A549 (cell line): ENCODE measurements at regions not wholly inside any gene's neighbourhood (a gene's known extent, or its start where the extent isn't known, plus 50 kb on each side); places are given as distances from the start of the nearest gene placed in this dataset.

Experiments
- CHD2 ChIP-seq: fragments of 150-350 bp; IDR thresholded peaks from 2 replicates; pipeline ENCODE4 v1.6.1; 2014; ENCODE audit warnings: low read length; ENCODE audit not compliant: partially characterized antibody
- ESRRA ChIP-seq: fragments of 150-350 bp; IDR thresholded peaks from 2 replicates; pipeline ENCODE4 v1.6.1; 2014; ENCODE audit warnings: mild to moderate bottlenecking, low read length, borderline replicate concordance
- KDM5A ChIP-seq: fragments of 200-600 bp; sonication (generic); IDR thresholded peaks from 2 replicates; pipeline ENCODE4 v1.6.1; 2016; ENCODE audit warnings: antibody characterized with exemption, mild to moderate bottlenecking
- POLR2A ChIP-seq: IDR thresholded peaks from 2 replicates; pipeline ENCODE4 v1.6.1; 2012; ENCODE audit warnings: mild to moderate bottlenecking, low read length
- RAD21 ChIP-seq, 2 experiments: fragments of >200 bp in 1 of 2; sonication (Bioruptor Twin) in 1 of 2; formaldehyde crosslinking in 1 of 2; IDR thresholded peaks in 1 of 2; conservative IDR thresholded peaks in 1 of 2; 2 replicates in 1 of 2; 3 replicates in 1 of 2; pipeline ENCODE4 v1.6.1; 2012 to 2018; ENCODE audit warnings: inconsistent platforms in 1 of 2
- RFX5 ChIP-seq: fragments of 450-650 bp; IDR thresholded peaks from 2 replicates; pipeline ENCODE4 v1.7.1; 2014; ENCODE audit warnings: antibody characterized with exemption, mild to moderate bottlenecking, moderate library complexity
- SMC3 ChIP-seq: fragments of >200 bp; sonication (Bioruptor Twin); formaldehyde crosslinking; IDR thresholded peaks from 3 replicates; pipeline ENCODE4 v1.6.1; 2018; ENCODE audit warnings: inconsistent platforms
- ZNF302 ChIP-seq: fragments of 250-450 bp; sonication (Bioruptor Pico); IDR thresholded peaks from 2 replicates; pipeline ENCODE4 v1.9.0; 2021; ENCODE audit warnings: inconsistent platforms, mild to moderate bottlenecking, moderate library complexity
- TF ChIP-seq, protein P1 (sequence below): fragments of >200 bp; sonication (Bioruptor Twin); formaldehyde crosslinking; IDR thresholded peaks from 3 replicates; pipeline ENCODE4 v1.5.1; 2016
- TF ChIP-seq, protein P2 (sequence below): fragments of 200-600 bp; sonication (generic); IDR thresholded peaks from 2 replicates; pipeline ENCODE4 v1.6.1; 2016; ENCODE audit warnings: antibody characterized with exemption, mild to moderate bottlenecking, moderate library complexity
- TF ChIP-seq, protein P3 (sequence below): fragments of 150-350 bp; IDR thresholded peaks from 2 replicates; pipeline ENCODE4 v1.6.1; 2014; ENCODE audit warnings: low read depth, mild to moderate bottlenecking, low read length

DNA sequence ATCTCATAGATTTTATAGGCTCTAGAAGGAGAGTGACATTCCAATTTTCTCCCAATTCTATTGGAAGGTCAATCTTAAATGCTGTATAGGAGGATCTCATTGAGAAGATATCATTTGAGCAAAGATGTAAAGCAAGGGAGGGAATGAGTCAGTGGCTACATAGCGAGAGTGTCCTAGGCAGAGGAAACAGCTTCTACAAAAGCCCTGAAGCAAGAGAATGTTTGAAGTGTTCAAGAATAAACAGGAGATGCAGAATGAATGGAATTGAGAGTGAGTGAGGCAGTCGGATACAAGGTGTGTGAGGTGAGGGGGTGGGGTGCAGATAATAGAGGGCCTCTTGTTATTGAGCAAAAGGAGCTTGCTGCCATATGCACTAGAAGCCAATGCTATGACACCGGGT is 545.9 kb downstream of the IGSF11 start:
- TF ChIP-seq, protein P1, sequence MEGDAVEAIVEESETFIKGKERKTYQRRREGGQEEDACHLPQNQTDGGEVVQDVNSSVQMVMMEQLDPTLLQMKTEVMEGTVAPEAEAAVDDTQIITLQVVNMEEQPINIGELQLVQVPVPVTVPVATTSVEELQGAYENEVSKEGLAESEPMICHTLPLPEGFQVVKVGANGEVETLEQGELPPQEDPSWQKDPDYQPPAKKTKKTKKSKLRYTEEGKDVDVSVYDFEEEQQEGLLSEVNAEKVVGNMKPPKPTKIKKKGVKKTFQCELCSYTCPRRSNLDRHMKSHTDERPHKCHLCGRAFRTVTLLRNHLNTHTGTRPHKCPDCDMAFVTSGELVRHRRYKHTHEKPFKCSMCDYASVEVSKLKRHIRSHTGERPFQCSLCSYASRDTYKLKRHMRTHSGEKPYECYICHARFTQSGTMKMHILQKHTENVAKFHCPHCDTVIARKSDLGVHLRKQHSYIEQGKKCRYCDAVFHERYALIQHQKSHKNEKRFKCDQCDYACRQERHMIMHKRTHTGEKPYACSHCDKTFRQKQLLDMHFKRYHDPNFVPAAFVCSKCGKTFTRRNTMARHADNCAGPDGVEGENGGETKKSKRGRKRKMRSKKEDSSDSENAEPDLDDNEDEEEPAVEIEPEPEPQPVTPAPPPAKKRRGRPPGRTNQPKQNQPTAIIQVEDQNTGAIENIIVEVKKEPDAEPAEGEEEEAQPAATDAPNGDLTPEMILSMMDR: no peak
- TF ChIP-seq RAD21 (conservative IDR thresholded peaks at IDR 0.05 in 1 of 2, IDR thresholded peaks at IDR 0.05 in 1 of 2) (no peak), SMC3 (no peak), KDM5A (no peak), RFX5 (no peak), ESRRA (no peak), CHD2 (no peak), POLR2A (no peak), ZNF302 (CRISPR knock-in tag) (no peak)
- TF ChIP-seq, protein P2, sequence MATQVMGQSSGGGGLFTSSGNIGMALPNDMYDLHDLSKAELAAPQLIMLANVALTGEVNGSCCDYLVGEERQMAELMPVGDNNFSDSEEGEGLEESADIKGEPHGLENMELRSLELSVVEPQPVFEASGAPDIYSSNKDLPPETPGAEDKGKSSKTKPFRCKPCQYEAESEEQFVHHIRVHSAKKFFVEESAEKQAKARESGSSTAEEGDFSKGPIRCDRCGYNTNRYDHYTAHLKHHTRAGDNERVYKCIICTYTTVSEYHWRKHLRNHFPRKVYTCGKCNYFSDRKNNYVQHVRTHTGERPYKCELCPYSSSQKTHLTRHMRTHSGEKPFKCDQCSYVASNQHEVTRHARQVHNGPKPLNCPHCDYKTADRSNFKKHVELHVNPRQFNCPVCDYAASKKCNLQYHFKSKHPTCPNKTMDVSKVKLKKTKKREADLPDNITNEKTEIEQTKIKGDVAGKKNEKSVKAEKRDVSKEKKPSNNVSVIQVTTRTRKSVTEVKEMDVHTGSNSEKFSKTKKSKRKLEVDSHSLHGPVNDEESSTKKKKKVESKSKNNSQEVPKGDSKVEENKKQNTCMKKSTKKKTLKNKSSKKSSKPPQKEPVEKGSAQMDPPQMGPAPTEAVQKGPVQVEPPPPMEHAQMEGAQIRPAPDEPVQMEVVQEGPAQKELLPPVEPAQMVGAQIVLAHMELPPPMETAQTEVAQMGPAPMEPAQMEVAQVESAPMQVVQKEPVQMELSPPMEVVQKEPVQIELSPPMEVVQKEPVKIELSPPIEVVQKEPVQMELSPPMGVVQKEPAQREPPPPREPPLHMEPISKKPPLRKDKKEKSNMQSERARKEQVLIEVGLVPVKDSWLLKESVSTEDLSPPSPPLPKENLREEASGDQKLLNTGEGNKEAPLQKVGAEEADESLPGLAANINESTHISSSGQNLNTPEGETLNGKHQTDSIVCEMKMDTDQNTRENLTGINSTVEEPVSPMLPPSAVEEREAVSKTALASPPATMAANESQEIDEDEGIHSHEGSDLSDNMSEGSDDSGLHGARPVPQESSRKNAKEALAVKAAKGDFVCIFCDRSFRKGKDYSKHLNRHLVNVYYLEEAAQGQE: no peak
- TF ChIP-seq, protein P3, sequence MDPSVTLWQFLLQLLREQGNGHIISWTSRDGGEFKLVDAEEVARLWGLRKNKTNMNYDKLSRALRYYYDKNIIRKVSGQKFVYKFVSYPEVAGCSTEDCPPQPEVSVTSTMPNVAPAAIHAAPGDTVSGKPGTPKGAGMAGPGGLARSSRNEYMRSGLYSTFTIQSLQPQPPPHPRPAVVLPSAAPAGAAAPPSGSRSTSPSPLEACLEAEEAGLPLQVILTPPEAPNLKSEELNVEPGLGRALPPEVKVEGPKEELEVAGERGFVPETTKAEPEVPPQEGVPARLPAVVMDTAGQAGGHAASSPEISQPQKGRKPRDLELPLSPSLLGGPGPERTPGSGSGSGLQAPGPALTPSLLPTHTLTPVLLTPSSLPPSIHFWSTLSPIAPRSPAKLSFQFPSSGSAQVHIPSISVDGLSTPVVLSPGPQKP: no peak
